ENCODE measurements at regions not wholly inside any gene's neighbourhood (a gene's known extent, or its start where the extent isn't known, plus 50 kb on each side); places are given as distances from the start of the nearest gene placed in this dataset.

- Mint-ChIP-seq H3K4me3 (no peak overlapping the region), H3K9me3 (no peaks in the 10 kb centered on the region), H3K4me1 (peaks cover 46% of the 10 kb centered on the region), H3K36me3 (ENCODE audit: low read depth) (no peaks in the 10 kb centered on the region), H3K27ac (peak overlapping the region; percentile 40 to 75 (median 60)), H3K27me3 (ENCODE audit: low read depth) (peaks cover 13% of the 10 kb centered on the region)
- TF ChIP-seq CTCF (IDR thresholded peaks at IDR 0.05; ENCODE audit: unreplicated experiment in 3 of 3), result no peak
Observed at GRCh38 chr2:240254337-240255164, 114.1 kb upstream of the OTOS start.

GRCh38 chr2:240255165-240255491, 114.7 kb upstream of the OTOS start:
- TF ChIP-seq CTCF (IDR thresholded peaks at IDR 0.05; ENCODE audit: unreplicated experiment in 3 of 3), result no peak
- H3K27ac Mint-ChIP-seq, result peak overlapping the region in 2 of 3 experiments; percentile 83 to 84
- H3K4me3 Mint-ChIP-seq, result peak overlapping the region in 1 of 3 experiments; percentile 31
- peaks cover 9% of the 10 kb centered on the region for H3K27me3 Mint-ChIP-seq (ENCODE audit: low read depth)
- H3K4me1 Mint-ChIP-seq, result peaks cover 43% of the 10 kb centered on the region
- no peaks in the 10 kb centered on the region for H3K9me3 Mint-ChIP-seq
- H3K36me3 Mint-ChIP-seq (ENCODE audit: low read depth), result no peaks in the 10 kb centered on the region

GRCh38 chr2:240255811-240256703, 115.6 kb upstream of the OTOS start:
- peaks cover 49% of the 10 kb centered on the region for H3K4me1 Mint-ChIP-seq
- H3K36me3 Mint-ChIP-seq (ENCODE audit: low read depth), result no peaks in the 10 kb centered on the region
- H3K27ac Mint-ChIP-seq, result peak overlapping the region; percentile 83 to 88 (median 84)
- peak overlapping the region in 2 of 3 experiments; percentile 28 to 60 for H3K4me3 Mint-ChIP-seq
- no peak for TF ChIP-seq CTCF (IDR thresholded peaks at IDR 0.05; ENCODE audit: unreplicated experiment in 3 of 3)
- peaks cover 6% of the 10 kb centered on the region for H3K9me3 Mint-ChIP-seq
- peaks cover 9% of the 10 kb centered on the region for H3K27me3 Mint-ChIP-seq (ENCODE audit: low read depth)

- Mint-ChIP-seq H3K36me3 (ENCODE audit: low read depth) (no peaks in the 10 kb centered on the region), H3K4me1 (peaks cover 54% of the 10 kb centered on the region), H3K27me3 (ENCODE audit: low read depth) (peaks cover 9% of the 10 kb centered on the region), H3K4me3 (no peak overlapping the region), H3K27ac (peak overlapping the region; percentile 83 to 88 (median 84)), H3K9me3 (peaks cover 11% of the 10 kb centered on the region)
- no peak for TF ChIP-seq CTCF (IDR thresholded peaks at IDR 0.05; ENCODE audit: unreplicated experiment in 3 of 3)
Observed at GRCh38 chr2:240256704-240257637, 116.5 kb upstream of the OTOS start.

GRCh38 chr2:240257940-240258580, 117.6 kb upstream of the OTOS start:
- H3K9me3 Mint-ChIP-seq, result peaks cover 17% of the 10 kb centered on the region
- peaks cover 53% of the 10 kb centered on the region for H3K4me1 Mint-ChIP-seq
- peaks cover 9% of the 10 kb centered on the region for H3K27me3 Mint-ChIP-seq (ENCODE audit: low read depth)
- no peak overlapping the region for H3K4me3 Mint-ChIP-seq
- H3K36me3 Mint-ChIP-seq (ENCODE audit: low read depth), result peaks cover 4% of the 10 kb centered on the region
- H3K27ac Mint-ChIP-seq, result peak overlapping the region in 1 of 3 experiments; percentile 57
- TF ChIP-seq CTCF (IDR thresholded peaks at IDR 0.05; ENCODE audit: unreplicated experiment in 3 of 3), result no peak
